ENCODE measurements at regions not wholly inside any gene's neighbourhood (a gene's known extent, or its start where the extent isn't known, plus 50 kb on each side); places are given as distances from the start of the nearest gene placed in this dataset.

DNA sequence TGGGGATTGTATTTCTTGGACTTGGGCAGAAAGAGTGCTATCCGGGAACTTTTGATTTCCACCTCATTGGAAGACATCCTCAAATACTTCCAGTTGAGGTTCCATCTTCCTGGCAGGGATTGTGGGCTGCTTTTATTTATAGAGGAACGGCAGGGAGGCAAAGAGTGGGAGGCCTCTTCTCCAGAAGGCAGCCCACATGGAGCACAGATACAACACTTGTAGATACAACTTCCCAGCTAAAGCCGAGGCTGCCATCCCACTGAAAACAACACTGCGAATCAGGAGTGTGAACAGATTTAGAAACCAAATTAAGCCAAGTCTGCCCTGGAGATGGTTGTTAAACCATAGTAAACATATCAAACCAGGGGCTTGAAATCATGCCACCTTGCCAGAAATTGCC lies 212.8 kb upstream of the PPARGC1A start:
- TF ChIP-seq, protein P1, sequence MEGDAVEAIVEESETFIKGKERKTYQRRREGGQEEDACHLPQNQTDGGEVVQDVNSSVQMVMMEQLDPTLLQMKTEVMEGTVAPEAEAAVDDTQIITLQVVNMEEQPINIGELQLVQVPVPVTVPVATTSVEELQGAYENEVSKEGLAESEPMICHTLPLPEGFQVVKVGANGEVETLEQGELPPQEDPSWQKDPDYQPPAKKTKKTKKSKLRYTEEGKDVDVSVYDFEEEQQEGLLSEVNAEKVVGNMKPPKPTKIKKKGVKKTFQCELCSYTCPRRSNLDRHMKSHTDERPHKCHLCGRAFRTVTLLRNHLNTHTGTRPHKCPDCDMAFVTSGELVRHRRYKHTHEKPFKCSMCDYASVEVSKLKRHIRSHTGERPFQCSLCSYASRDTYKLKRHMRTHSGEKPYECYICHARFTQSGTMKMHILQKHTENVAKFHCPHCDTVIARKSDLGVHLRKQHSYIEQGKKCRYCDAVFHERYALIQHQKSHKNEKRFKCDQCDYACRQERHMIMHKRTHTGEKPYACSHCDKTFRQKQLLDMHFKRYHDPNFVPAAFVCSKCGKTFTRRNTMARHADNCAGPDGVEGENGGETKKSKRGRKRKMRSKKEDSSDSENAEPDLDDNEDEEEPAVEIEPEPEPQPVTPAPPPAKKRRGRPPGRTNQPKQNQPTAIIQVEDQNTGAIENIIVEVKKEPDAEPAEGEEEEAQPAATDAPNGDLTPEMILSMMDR (IDR thresholded peaks at IDR 0.05) = no peak
- no peak for TF ChIP-seq POLR2A (IDR thresholded peaks at IDR 0.05)
